Esophagus muscularis mucosa (tissue), 4 donors: ENCODE measurements at regions not wholly inside any gene's neighbourhood (a gene's known extent, or its start where the extent isn't known, plus 50 kb on each side); places are given as distances from the start of the nearest gene placed in this dataset.
"Not testable (repeated sequence)": the region's sequence is repeated elsewhere in the genome, so short reads cannot be mapped to it uniquely, and the experiment has no call there.

Experiments used
- DNase-seq: peaks from one replicate; pipeline ENCODE4 v3.0.0-alpha.2; 2017; ENCODE audit errors: extremely low spot score
- H3K27ac ChIP-seq, 4 donors: fragments of 200-600 bp; sonication (generic); replicated peaks in 1 of 4; 1 replicate in 3 of 4; 2 replicates in 1 of 4; pipeline ENCODE4 v1.5.1; 2016 to 2019; ENCODE audit warnings: mild to moderate bottlenecking in 1 of 4
- H3K27me3 ChIP-seq, 4 donors: fragments of 200-600 bp; sonication (generic); one replicate each; pipeline versions ENCODE4 v1.5.1 to v1.6.0; 2016 to 2019
- H3K36me3 ChIP-seq, 4 donors: fragments of 200-600 bp; sonication (generic); one replicate each; pipeline ENCODE4 v1.5.1; 2016 to 2019
- H3K4me1 ChIP-seq, 4 donors: fragments of 200-600 bp; sonication (generic); one replicate each; pipeline ENCODE4 v1.5.1; 2016 to 2019
- H3K4me3 ChIP-seq, 4 donors: fragments of 200-600 bp; sonication (generic); 1 replicate in 2 of 4; 2 replicates in 2 of 4; pipeline ENCODE4 v1.5.1; 2016 to 2019; ENCODE audit warnings: mild to moderate bottlenecking in 4 of 4, moderate library complexity in 1 of 4
- H3K9me3 ChIP-seq, 4 donors: fragments of 200-600 bp; sonication (generic); 1 replicate in 3 of 4; 2 replicates in 1 of 4; pipeline ENCODE4 v1.5.1; 2016 to 2019
- CTCF ChIP-seq, 3 experiments: fragments of 200-600 bp in 2 of 3; fragments of 450-650 bp in 1 of 3; sonication (generic) in 2 of 3; IDR thresholded peaks; one replicate each; pipeline ENCODE4 v1.5.1; 2017 to 2019; ENCODE audit warnings: antibody characterized with exemption in 3 of 3, mild to moderate bottlenecking in 2 of 3, moderate library complexity in 1 of 3
- EP300 ChIP-seq: sonication (generic); formaldehyde crosslinking; IDR thresholded peaks from one replicate; pipeline ENCODE4 v1.6.1; 2017; ENCODE audit warnings: antibody characterized with exemption
- POLR2A ChIP-seq: fragments of 450-650 bp; IDR thresholded peaks from one replicate; pipeline ENCODE4 v1.6.1; 2017; ENCODE audit warnings: antibody characterized with exemption, moderate library complexity, mild to moderate bottlenecking, low read depth
- POLR2AphosphoS5 ChIP-seq, 2 donors: sonication (generic); formaldehyde crosslinking; IDR thresholded peaks; one replicate each; pipeline ENCODE4 v1.6.1; 2017; ENCODE audit warnings: antibody characterized with exemption in 2 of 2
- WGBS: methylation state at CpG from one replicate; pipeline ENCODE4 v1.1.5; 2018; 5-methylcytosine and 5-hydroxymethylcytosine counted together
- intact Hi-C: fragments of 100-400 bp; cut with DNase I; formaldehyde crosslinking; loops from one replicate; pipeline ENCODE4 v1.15.1; 2023

DNA sequence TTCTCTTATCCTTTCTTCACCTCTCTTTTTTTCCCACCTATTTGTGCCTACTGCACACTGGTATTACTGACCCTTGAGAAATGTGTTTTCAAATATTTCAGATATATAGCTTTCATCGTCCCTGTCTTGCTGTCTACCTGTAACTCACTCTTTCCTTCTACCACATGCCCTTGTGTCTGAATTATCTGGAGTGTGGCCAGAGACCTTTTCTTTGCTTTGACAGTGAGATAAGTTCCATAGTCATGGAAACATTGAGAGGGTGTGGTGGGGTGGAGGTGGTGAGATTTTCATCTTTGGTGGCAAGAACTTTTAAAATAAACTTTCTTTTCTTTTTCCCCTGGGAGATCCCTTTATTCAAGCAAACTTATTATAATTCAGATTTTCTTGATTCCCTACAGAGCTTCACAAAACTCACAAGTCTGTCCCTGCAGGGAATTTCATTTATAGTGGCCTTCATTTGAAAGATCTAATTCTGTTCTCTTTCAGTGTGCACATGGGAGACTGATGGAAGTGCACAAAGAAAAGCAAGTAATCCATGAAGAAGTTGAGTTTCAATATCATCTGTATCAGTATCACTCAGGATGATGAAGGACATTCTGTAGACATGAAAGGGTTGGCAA lies 95.7 kb downstream of the SH2D1A start:
- H3K27me3 ChIP-seq = no peaks in the 10 kb centered on the region
- no peaks in the 10 kb centered on the region for H3K36me3 ChIP-seq
- no peaks in the 10 kb centered on the region for H3K4me1 ChIP-seq
- no peaks in the 10 kb centered on the region for H3K9me3 ChIP-seq
- no peak overlapping the region for H3K27ac ChIP-seq
- no peak for DNase-seq
- TF ChIP-seq EP300 = no peak
- no peak for TF ChIP-seq POLR2AphosphoS5 (IDR thresholded peaks at IDR 0.05)
- TF ChIP-seq CTCF (IDR thresholded peaks at IDR 0.05) = no peak
- no peak for TF ChIP-seq POLR2A
- WGBS = 84% methylated on average over 1 of the region's 1 CpG
- no peak overlapping the region for H3K4me3 ChIP-seq
- intact Hi-C loops = no loop called here

- TF ChIP-seq POLR2AphosphoS5 (IDR thresholded peaks at IDR 0.05) = no peak
- TF ChIP-seq CTCF (IDR thresholded peaks at IDR 0.05) = no peak
- no peak for TF ChIP-seq EP300
- TF ChIP-seq POLR2A = no peak
- intact Hi-C loops = no loop called here
- Histone ChIP-seq H3K9me3 (no peaks in the 10 kb centered on the region), H3K27me3 (no peaks in the 10 kb centered on the region), H3K4me1 (peaks cover 0 to 25% (median 11%) of the 10 kb centered on the region in 4 donors), H3K36me3 (no peaks in the 10 kb centered on the region), H3K4me3 (no peak overlapping the region), H3K27ac (no peak overlapping the region)
- 36% methylated on average over 1 of the region's 1 CpG for WGBS
- no peak for DNase-seq
Measured at GRCh38 chrX:124455966-124456365, 109.6 kb downstream of the SH2D1A start.

DNA sequence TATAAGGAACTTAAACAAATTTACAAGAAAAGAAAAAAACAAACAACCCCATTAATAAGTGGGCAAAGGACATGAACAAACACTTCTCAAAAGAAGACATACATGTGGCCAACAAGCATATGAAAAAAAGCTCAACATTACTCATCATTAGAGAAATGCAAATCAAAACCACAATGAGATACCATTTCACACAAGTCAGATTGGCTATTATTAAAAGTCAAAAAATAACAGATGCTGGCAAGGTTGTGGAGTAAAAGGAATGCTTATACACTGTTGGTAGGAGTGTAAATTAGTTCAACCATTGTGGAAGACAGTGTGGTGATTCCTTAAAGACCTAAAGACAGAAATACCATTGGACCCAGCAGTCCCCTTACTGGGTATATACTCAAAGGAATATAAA lies 113.5 kb downstream of the SH2D1A start:
- intact Hi-C loops, H3K27ac ChIP-seq, H3K9me3 ChIP-seq, H3K4me3 ChIP-seq, DNase-seq, H3K27me3 ChIP-seq, H3K36me3 ChIP-seq: not testable (repeated sequence)
- H3K4me1 ChIP-seq = peaks cover 0 to 25% (median 11%) of the 10 kb centered on the region in 4 donors

DNA sequence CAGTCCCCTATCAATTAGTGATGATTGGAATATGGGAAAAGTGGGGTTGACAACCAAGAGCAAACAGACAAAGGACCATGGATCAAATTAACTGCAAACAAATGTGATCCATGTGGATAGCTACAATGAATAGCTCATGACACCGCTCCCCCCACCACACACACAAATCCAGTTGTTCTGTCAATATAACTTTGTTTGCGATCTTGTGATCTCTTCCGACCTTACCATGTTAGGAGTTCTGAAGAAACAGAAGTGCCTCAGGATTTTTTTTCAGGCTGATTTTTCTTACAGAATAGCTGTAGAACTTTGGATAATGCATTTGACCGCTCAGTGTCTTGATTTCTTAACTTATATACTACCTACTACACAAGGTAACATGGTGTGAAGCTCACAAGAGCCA lies 116.6 kb downstream of the SH2D1A start:
- no peak for DNase-seq
- H3K27ac ChIP-seq = no peak overlapping the region
- intact Hi-C loops = no loop called here
- TF ChIP-seq POLR2AphosphoS5 (IDR thresholded peaks at IDR 0.05) (no peak), CTCF (IDR thresholded peaks at IDR 0.05) (no peak), POLR2A (no peak), EP300 (no peak)
- H3K27me3 ChIP-seq = no peaks in the 10 kb centered on the region
- H3K9me3 ChIP-seq = no peaks in the 10 kb centered on the region
- peaks cover 0 to 8% (median under 1%) of the 10 kb centered on the region in 4 donors for H3K4me1 ChIP-seq
- H3K4me3 ChIP-seq = no peak overlapping the region
- no peaks in the 10 kb centered on the region for H3K36me3 ChIP-seq
- WGBS = 82% methylated on average over 4 of the region's 4 CpGs

DNA sequence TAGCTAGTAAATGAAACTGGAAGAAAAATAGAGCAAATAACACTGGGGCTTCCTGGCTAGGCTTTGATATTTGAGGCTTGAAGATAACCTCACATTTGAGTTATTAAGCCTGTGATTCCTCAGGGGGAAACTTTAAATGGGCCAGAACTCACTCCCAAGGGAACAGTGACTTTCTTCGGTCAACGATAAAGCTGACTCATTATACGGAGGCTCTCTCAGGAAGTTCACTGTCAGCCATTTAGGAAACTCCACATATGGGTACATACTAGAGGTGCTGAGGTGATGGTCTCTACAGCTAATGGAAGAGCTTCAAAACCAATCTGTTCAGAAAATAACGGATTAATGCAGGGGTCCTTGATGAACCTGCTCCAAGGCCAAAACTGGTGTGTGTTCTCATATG lies 120.8 kb downstream of the SH2D1A start:
- TF ChIP-seq CTCF (IDR thresholded peaks at IDR 0.05) (no peak), EP300 (no peak), POLR2A (no peak), POLR2AphosphoS5 (IDR thresholded peaks at IDR 0.05) (no peak)
- Histone ChIP-seq H3K9me3 (no peaks in the 10 kb centered on the region), H3K36me3 (no peaks in the 10 kb centered on the region), H3K4me1 (no peaks in the 10 kb centered on the region), H3K27ac (no peak overlapping the region), H3K4me3 (no peak overlapping the region), H3K27me3 (no peaks in the 10 kb centered on the region)
- DNase-seq = no peak
- 67% methylated on average over 4 of the region's 4 CpGs for WGBS
- intact Hi-C loops = no loop called here
